HG02884 (cell line): ENCODE measurements at regions not wholly inside any gene's neighbourhood (a gene's known extent, or its start where the extent isn't known, plus 50 kb on each side); places are given as distances from the start of the nearest gene placed in this dataset.

ENCODE experiments used
- ATAC-seq: cut with Tn5 transposase; IDR thresholded peaks from one replicate; pipeline ENCODE4 v1.9.1; 2021; ENCODE audit warnings: mild to moderate bottlenecking, moderate library complexity; ENCODE audit not compliant: unreplicated experiment

DNA sequence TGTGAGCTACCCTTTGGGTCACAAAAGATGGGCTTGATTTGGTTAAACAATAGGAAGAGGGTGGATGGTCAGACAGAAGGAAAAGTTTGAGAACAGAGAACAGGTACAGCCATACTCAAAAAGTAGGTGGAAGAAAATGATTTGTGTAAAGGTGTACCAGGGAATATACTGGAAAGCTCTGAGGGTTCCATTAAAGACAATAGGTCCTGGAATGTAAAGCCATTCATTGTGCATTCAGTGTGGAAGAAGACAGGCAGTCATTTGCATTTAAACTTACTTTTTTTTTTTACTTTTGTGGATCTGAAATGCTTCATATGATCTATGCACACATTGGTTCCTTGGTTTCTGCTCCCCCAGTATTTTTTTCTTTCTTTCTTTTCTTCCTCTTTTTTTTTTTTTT, 581.4 kb upstream of the PIK3C3 start:
- no peak for ATAC-seq

- ATAC-seq: no peak
Observed at GRCh38 chr18:41372046-41372665, 582.9 kb upstream of the PIK3C3 start.

DNA sequence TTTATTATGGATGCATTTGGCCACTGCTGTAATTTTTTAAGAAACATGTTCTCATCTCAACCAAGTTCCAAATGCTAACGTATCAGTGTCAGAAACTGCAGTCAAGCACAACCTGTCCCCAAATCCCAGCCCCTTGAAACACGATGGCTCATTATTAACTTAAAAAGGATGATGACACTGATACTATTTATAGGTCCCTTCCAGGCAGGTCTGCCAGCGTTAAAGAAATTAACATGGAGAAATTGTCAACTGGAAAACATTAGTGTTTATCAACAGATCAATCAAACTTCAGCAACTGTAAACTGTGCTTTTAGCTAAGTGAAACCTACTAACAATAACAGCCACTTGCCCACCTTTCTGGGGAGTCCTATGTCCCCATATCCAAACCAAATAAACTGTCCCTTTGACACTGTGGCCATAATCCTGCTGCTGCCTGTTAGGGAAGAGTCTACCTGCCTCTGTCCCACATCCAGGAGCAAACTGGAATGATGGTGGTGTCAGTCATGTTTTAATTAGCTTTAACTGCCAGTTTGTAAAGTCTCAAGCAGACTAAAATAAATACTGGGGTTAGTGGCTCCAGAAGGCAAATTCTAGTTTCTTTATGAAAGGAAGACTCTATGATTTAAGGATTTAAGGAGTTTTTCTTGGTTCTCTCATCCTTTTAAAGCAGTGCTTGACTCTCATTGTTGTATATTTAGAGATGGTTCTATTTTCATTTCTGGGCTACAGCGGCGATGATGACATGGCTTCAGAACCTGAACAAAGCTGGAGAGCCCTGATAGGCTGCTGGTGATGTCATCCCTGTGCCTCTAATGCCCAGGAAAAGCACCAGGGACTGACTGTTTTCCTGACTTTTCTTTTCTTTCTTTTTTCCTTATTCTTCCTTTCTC, 583.6 kb upstream of the PIK3C3 start:
- no peak for ATAC-seq

GRCh38 chr18:41370740-41371139, 584.3 kb upstream of the PIK3C3 start:
- ATAC-seq: no peak

DNA sequence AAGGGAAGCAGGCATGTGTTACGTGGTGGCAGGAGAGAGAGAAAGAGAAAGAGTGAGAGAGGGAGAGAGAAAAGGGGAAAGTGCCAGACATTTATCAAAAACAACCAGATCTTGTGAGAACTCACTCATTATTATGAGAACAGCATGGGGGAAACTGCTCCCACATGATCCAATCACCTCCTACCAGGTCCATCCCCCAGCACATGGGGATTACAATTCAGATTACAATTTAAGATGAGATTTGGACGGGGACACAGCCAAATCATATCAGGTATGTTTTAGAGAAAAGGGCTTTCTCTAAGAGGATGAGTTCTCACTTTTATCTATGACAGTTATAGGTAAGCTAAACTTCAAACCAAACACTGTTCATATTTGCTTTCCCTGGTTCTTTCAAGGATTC, 597.3 kb upstream of the PIK3C3 start:
- ATAC-seq: no peak

DNA sequence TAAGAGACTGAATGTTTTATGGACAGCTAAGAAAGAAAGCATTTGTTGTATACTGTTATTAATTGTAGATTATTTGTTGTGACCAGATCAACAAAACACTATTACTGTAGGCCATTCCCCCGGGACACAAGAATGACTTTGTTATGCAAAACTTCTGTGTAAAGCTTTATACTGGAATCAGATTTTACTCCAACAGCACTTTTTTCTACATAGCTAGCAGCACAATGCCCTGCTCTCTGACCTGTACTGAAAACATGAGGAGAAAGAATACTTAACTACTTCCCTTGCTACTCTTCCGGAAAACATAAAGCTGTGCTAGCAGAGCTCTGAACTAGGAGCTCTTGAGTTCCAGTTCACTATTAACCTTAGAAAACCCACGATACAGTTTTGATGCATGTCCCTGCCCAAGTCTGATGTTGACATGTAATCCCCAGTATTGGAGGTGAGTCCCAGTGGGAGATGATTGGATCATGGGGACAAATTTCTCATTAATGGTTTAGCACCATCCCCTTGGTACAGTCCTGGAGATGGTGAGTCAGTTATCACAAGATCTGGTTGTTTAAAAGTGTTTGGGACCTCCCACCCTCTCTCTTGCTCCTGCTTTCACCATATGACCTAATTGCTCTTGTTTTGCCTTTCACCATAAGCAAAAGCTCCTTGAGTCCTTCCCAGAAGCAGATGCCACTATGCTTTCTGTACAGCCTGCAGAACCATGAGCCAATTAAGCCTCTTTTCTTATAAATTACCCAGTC, 601.1 kb upstream of the PIK3C3 start:
- no peak for ATAC-seq

- ATAC-seq: no peak
Observed at GRCh38 chr18:41351430-41351829, 603.6 kb upstream of the PIK3C3 start.

DNA sequence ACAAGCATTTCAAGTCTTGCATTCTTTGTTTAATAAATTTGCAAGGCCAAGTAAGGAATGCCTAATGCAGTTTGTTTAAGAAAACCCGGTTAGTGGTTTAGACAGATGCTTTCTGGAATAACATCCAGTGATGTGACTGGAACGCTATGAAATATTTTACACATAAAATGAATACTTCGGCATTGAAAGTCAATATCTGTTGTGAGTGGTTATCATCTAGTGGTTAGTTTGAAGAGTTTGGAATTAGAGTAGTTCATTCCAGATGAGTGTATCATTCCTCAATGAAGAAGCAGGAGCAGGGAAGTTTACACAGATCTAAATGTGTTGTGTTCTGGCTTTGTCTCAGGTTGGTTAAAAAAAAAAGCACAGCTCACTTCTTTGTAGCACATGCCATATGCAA, 608.0 kb upstream of the PIK3C3 start:
- ATAC-seq: no peak

DNA sequence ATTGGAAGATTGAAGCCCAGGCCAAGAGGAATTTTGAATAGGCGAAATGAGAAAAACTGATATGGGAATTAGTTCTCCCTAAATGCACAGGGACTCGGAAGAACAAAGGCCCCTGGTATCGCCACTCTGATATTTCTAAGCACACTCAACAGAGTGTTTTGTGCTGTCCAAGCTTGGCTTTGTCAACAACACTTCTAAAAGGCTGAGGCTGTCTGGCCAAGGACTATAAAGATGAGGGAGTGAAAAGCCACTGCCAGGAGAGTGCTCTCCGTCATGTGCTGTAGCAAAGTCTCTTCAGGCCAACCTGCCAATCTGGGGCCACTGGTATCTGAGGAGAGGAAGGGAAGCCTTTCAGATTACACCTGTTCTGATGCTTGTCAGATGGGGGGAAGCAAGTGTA, 611.2 kb upstream of the PIK3C3 start:
- no peak for ATAC-seq

DNA sequence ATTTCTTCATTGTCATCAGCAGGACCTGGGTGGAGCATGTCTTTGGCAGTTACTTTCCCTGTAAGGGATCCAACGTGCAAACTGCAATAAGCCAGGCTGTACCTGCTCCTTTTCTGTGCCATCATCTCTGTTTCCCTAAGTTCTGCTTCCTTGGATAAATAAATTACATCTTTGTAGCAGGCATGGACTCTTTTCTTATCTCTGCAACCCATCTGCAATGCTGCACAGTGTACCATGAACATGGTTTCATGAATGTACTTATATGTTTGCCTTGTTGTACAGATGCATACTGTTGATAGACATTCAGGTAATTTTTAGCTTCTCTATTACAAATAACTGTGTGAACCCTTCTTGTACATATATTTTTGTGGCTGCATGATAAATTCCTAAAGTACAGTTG, 616.7 kb upstream of the PIK3C3 start:
- ATAC-seq: no peak

- no peak for ATAC-seq
Observed at GRCh38 chr18:41331661-41332060, 623.4 kb upstream of the PIK3C3 start.

GRCh38 chr18:41326311-41326710, 628.7 kb upstream of the PIK3C3 start:
- no peak for ATAC-seq

GRCh38 chr18:41324934-41325333, 630.1 kb upstream of the PIK3C3 start:
- ATAC-seq: no peak

GRCh38 chr18:41324020-41324791, 630.8 kb upstream of the PIK3C3 start:
- no peak for ATAC-seq

GRCh38 chr18:41323044-41323443, 632.0 kb upstream of the PIK3C3 start:
- ATAC-seq: no peak

GRCh38 chr18:41320100-41320499, 634.9 kb upstream of the PIK3C3 start:
- ATAC-seq: no peak

- no peak for ATAC-seq
Observed at GRCh38 chr18:41315134-41315533, 639.9 kb upstream of the PIK3C3 start.

- no peak for ATAC-seq
Observed at GRCh38 chr18:41311571-41312547, 643.2 kb upstream of the PIK3C3 start.

- no peak for ATAC-seq
Observed at GRCh38 chr18:41297740-41298139, 657.3 kb upstream of the PIK3C3 start.

- ATAC-seq: no peak
Observed at GRCh38 chr18:41269294-41269693, 685.7 kb upstream of the PIK3C3 start.
